ENCODE measurements at regions not wholly inside any gene's neighbourhood (a gene's known extent, or its start where the extent isn't known, plus 50 kb on each side); places are given as distances from the start of the nearest gene placed in this dataset.

DNA sequence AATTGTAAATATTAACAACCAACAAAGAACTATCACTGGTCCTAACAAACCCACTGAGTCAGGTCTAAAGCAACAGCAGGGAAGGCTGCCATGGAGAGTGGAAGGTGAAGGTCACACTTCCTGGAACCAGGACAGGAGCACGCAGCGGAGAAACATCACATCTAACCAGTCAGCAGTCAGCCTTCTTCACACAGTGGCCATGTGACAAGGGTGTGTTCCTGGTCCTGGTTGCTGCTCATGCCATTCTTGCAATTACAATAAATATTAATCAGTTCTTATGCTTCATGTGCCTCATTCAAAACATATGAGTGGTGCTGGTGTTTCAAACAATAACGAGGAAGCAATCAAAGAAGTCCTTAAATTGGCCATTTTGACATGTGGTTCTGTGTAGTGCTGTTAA is 162.8 kb downstream of the ARRDC4 start:
- TF ChIP-seq, protein P1, sequence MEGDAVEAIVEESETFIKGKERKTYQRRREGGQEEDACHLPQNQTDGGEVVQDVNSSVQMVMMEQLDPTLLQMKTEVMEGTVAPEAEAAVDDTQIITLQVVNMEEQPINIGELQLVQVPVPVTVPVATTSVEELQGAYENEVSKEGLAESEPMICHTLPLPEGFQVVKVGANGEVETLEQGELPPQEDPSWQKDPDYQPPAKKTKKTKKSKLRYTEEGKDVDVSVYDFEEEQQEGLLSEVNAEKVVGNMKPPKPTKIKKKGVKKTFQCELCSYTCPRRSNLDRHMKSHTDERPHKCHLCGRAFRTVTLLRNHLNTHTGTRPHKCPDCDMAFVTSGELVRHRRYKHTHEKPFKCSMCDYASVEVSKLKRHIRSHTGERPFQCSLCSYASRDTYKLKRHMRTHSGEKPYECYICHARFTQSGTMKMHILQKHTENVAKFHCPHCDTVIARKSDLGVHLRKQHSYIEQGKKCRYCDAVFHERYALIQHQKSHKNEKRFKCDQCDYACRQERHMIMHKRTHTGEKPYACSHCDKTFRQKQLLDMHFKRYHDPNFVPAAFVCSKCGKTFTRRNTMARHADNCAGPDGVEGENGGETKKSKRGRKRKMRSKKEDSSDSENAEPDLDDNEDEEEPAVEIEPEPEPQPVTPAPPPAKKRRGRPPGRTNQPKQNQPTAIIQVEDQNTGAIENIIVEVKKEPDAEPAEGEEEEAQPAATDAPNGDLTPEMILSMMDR (IDR thresholded peaks at IDR 0.05; ENCODE audit: insufficient read depth, low read depth, low read length), result no peak
- no peak for TF ChIP-seq EZH2 (IDR thresholded peaks at IDR 0.05; ENCODE audit: insufficient read depth, low read length)
